SIG-M5 treated with dmso at 0.1 percent for 504 hours (cell line): ENCODE measurements at regions not wholly inside any gene's neighbourhood (a gene's known extent, or its start where the extent isn't known, plus 50 kb on each side); places are given as distances from the start of the nearest gene placed in this dataset.
A peak's percentile ranks its signal among the peaks of the same experiment; 100 is the strongest.
"Not testable (repeated sequence)": the region's sequence is repeated elsewhere in the genome, so short reads cannot be mapped to it uniquely, and the experiment has no call there.

ENCODE experiments used
- DNase-seq: peaks from one replicate; lab custom pipeline; 2025; ENCODE audit not compliant: unreplicated experiment; lab: John Stamatoyannopoulos, UW

GRCh38 chr3:71927505-71928066 lies 142.6 kb upstream of the PROK2 start:
- DNase-seq: no peak

GRCh38 chr3:71926616-71927015 lies 141.7 kb upstream of the PROK2 start:
- no peak for DNase-seq

DNA sequence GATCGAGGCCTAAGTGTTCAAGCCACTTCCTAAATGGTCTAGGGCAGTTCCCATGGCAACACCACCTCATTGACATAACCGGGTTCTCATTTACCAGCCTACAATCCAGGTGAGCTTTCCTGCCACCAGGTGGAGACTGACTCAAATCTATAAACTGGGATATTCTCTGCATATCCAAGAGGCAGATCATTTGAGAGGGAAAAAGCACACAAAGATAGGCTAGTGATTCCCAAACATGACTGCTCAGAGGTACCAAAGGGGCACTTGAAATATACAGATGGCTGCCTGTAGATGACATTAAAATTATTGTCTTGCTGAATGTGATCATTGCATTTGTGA lies 141.3 kb upstream of the PROK2 start:
- DNase-seq: no peak

DNA sequence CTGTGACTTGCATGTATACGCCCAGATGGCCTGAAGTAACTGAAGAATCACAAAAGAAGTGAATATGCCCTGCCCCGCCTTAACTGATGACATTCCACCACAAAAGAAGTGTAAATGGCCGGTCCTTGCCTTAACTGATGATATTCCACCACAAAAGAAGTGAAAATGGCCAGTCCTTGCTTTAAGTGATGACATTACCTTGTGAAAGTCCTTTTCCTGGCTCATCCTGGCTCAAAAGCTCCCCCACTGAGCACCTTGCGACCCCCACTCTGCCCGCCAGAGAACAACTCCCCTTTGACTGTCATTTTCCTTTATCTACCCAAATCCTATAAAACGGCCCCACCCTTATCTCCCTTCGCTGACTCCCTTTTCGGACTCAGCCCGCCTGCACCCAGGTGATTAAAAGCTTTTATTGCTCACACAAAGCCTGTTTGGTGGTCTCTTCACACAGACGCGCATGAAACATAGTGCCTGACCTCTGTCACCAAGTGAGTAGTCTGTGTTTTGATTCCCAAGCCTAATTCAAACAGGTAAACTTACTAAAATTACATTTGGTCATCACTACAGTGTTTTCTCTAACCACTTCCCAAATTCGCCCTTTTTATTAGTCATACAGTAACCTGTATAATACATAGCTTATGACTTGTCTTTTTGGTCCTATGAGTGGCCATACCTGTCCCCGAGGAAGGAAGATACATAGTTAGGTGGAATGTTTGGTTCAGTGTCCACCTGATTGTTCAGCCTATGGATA lies 140.7 kb upstream of the PROK2 start:
- not testable (repeated sequence) for DNase-seq

DNA sequence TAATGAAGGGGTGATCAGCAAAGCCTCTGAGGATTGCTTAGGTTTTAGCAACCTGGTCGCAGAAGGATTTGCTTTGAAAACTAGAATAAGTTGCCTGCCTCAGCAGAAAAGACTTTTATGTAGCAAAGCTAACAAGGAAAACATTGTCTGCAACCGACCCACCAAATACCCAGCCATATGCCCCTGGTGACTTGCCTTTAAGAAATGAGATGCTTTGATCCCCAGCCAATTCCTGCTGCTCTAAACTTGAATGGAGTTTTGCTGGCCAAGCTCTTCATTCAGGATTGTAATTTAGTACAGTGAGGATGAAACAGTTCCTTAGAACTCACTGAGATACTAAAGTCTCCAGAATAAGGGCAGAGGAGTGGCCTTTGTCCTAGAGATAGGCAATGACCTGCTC lies 139.8 kb upstream of the PROK2 start:
- DNase-seq: no peak

DNA sequence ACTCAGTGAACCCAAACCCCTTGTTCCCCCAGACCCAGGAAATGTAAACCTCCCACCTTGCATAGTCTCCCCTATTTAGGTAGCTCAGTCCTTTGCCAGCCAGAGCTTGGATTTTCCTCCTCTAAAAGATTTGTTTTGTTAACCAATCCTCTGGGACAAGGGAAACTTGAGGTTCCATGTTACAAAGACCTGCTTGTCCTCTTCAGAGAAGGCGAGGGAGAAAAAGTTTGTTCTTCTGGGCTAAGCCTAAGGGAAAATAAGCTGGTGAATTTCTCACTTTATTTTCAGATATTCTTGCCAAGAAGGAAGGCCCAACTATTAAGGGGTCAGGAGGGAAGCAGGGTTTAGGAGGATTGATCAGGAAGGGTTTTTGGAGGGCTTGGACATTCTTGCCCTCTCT lies 136.1 kb upstream of the PROK2 start:
- no peak for DNase-seq

DNA sequence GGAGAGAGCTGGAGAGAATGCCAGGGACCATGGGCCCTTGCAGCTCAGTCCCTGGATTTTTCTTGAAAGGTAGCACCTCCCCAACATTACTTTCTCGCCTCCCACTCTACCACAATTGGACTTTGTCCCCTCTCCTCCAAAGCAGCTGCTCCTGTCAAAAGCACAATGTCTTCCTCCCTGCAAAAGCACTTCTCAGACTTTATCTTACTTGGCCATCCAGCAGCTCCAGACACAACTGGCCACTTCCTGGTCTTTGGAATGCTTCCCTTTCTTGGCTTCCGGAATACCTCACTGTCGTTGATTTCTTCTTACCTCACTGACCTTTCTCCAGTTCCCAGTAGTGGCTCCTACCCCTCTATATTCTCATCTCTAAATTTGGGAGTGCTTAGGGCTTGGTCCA lies 134.6 kb upstream of the PROK2 start:
- no peak for DNase-seq

DNA sequence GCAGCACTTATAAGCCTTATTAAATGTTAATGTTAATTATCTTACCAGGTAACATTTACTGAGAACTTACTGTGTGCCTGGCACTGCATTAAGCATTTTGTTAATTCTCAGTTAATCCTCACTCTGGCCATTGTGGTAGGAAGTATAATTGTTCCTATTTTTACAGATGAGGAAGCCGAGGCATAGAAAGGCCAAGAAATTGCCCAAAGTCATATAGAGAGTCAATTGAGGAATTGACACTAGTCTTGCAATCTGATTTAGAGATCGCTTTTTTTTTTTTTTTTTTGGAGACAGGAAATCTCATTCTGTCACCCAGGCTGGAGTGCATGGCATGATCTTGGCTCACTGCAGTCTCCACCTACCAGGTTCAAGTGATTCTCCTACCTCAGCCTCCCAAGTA lies 132.6 kb upstream of the PROK2 start:
- peak; percentile 62 for DNase-seq

DNA sequence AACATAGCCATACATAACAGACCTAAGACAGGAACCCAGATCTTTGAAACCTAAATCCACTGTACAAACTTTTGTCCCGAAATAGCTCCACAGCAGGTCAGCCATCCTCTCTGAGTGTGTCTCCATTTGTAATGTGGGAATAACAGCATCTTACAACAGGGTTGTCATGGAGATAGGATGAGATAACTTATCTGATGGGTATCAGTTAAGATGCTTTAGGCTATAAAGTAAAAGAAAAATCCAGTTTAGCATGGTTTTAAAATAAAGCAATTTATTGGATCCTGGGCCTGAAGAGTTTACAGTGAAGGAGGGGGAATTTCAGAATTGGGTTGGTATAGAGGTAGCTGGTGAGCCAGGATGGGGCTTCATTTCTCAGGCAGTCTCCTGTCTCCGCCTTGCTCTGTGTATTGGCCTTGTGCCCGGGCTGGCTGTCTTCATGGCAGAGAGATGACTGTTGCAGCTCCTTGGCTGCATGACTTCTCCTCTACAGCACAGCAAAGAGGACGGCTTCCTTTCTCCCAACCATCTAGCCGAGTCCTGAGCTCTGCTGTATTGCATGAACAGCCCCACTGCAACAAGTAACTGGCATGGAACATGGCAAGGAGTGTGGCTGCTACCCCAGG lies 131.9 kb upstream of the PROK2 start:
- DNase-seq: no peak

GRCh38 chr3:71912839-71913495 lies 128.0 kb upstream of the PROK2 start:
- DNase-seq: no peak

DNA sequence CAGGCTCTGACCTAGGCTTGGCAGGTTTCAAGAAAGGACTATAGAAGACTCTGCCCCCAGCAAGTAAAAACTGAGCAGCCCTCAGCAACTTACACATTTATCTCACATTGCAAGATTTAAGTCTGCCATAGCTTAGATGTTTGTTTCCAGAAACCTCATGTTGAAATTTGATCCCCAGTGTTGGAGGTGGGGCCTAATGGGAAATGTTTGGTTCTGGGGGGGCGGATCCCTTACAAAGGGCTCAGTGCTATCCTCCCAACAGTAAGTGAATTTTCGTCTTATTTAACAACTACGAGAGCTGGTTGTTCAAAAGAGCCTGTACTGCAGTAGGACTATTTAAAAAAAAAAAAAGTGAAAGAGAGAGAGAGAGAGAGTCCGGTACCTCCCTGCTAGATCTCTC lies 125.2 kb upstream of the PROK2 start:
- no peak for DNase-seq

DNA sequence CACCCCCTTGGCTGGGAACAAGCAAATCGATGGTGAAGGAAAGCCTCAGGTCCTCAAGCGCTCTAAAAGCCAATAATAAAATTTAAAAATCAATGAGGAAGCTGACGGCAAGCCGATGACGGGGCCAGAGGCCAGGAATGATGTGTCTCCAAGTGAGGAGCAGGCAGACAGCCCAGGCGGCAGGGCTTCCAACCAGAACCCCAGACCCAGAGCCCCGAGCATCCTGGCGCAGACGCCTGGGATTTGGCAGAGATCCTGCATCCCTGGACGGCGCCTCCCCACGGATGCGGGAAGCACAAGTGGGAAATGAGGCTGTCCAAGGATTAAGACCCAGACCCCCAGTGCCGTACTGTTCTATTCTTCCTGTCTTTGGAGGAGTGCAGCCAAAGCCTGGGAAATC lies 123.0 kb upstream of the PROK2 start:
- DNase-seq: no peak

GRCh38 chr3:71906976-71907375 lies 122.0 kb upstream of the PROK2 start:
- peak; percentile 43 for DNase-seq

- DNase-seq: peak; percentile 91
Observed at GRCh38 chr3:71905426-71905825, 120.5 kb upstream of the PROK2 start.

GRCh38 chr3:71903936-71904335 lies 119.0 kb upstream of the PROK2 start:
- no peak for DNase-seq

- DNase-seq: no peak
Observed at GRCh38 chr3:71903112-71903495, 118.2 kb upstream of the PROK2 start.

DNA sequence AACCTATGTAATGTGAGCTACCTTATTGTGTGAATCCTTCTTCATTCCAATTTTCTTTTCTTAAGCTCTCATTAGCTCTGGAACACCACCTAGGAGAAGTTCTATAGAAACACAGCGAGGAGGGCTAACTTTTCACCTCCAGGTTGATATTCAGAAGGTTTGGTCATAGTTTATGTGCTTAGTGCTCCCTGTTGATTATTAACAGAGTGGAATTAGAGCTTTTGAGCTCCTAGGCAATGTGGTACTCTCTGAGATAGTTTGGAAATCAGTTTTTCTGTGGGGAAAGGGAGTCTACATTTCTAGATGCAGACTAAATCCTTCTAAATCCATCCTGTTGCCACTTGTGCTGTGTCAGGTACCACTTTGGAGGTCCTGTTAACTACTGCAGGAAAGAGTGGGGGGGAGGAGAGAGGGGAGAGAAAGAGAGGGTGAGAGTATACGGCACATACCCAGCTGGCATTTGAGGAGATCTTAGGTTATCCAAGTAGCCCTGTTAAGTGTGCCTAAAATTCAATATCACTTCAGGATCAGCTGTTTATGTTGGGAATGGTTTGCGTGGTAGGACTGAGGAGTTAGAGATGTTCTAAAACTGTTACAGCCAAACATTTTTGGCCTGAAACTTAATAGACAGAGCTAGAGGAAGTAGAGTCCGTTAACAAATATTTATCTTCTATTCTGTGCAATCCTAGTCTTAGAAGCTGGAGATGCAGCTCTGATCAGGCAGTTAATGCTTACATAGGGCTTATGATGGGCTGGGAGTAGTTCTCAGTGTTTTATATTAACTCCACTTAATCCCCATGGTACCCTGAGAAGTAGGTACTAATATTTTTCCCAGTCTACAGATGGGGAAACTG lies 117.5 kb upstream of the PROK2 start:
- DNase-seq: no peak

- DNase-seq: no peak
Observed at GRCh38 chr3:71901645-71902044, 116.7 kb upstream of the PROK2 start.

DNA sequence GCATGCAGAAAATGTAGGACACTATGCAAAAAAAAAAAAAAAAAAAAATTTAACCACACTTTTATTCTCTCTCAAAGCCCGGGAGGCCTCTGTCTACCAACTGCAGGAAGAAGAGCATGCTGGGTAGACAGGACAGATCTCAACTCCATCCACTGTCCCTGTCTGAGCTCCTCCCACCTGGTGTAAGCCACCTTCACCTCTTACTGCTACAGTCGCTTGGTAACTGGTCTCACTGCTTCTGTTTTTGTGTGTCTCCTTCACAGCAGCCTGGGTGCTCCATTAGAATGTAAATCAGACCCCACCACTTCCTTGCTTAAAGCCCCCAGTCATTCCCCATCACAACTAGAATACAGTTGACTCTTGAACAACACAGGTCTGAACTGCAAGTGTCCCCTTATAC lies 115.1 kb upstream of the PROK2 start:
- no peak for DNase-seq

- DNase-seq: no peak
Observed at GRCh38 chr3:71896751-71897150, 111.8 kb upstream of the PROK2 start.
